NCI-H460 (cell line): ENCODE measurements at regions not wholly inside any gene's neighbourhood (a gene's known extent, or its start where the extent isn't known, plus 50 kb on each side); places are given as distances from the start of the nearest gene placed in this dataset.

ENCODE experiments used
- DNase-seq: peaks from one replicate; pipeline ENCODE4 v3.0.0-alpha.2; 2016; ENCODE audit warnings: low read depth; ENCODE audit errors: extremely low read depth

DNA sequence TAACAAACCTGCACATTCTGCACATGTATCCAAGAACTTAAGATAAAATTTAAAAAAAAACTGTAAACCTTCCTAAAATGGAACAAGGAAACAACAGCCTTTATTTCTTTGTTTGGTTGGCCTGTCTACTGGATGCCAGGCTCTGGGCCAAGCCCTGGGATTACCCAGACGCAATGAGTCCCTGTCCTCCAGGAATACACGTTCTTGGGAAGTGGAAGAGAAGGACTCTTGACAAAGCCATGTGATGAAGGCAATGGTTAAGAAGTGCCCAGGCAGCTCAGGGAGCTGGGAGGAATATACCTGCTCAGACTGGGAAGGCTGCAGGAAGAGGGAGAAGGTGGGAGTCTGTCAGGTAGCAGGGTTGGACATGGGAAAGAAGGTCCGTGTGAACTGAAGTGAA, 115.4 kb downstream of the AXIN2 start:
- DNase-seq, result no peak

DNA sequence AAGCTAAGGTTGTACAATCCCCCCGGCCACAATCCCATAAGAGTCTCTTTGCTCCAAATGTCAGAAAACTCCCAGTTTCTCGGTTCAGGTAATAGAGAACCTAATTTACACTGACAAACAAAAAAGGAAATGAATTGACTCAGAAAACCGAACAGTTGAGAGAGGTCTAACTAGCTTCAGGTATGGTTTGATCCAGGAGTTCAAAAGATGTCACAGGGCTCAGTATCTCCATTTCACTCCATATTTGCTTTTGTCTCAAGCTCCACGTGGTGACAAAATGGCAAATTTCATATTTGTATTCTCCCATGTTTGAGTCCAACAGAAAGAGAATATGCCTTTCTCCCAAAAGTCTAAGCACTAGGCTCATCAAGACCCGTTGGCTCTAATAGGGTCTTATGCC, 117.4 kb downstream of the AXIN2 start:
- DNase-seq, result no peak

GRCh38 chr17:65442691-65443090, 118.8 kb downstream of the AXIN2 start:
- DNase-seq, result no peak

DNA sequence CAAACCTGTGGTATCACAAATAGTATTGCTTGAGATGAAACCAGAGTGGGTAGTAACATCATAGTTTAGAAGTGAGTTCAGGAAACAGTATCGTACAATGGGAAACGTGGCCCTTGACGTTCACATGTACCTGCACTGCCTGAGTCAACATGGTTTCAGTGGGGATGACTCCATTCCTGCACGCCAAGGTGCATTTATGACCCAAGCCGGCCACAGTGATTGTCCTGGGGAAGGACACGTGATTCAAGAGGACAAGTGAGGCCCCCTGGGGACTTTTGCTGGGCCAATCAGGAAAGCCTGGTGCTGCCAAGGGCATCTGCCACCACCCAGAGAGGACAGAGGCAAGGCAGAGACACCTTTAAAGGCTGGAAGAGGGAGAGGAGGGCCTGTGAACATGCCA, 119.2 kb downstream of the AXIN2 start:
- no peak for DNase-seq

DNA sequence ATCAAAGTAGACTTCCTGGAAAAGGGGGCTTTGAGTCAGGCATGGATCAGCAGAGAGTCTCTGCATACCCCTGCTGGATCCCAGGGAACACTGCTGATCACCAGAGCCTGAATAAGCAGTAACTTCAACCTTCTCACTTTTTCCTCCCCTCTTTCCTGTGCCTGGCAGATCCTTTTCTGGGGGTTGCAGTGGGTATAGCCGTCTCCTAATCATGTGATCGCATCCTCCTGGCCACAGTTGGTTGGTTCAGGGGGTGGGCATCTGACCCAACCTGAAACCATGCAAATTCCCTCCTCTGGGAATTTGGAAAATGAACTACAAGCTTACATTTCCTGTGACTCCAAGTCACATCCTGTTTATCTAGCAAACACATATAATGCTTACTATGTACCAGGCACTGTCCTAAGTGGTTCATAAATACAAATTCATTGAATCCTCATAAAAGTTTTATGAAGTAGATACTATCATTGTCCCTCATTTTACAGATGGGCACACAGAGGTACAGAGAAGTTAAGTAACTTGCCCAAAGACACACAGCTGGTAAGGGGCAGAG, 120.3 kb downstream of the AXIN2 start:
- no peak for DNase-seq

- no peak for DNase-seq
Observed at GRCh38 chr17:65438708-65439294, 122.6 kb downstream of the AXIN2 start.

GRCh38 chr17:65438173-65438572, 123.3 kb downstream of the AXIN2 start:
- no peak for DNase-seq

GRCh38 chr17:65436871-65437270, 124.6 kb downstream of the AXIN2 start:
- DNase-seq, result no peak

DNA sequence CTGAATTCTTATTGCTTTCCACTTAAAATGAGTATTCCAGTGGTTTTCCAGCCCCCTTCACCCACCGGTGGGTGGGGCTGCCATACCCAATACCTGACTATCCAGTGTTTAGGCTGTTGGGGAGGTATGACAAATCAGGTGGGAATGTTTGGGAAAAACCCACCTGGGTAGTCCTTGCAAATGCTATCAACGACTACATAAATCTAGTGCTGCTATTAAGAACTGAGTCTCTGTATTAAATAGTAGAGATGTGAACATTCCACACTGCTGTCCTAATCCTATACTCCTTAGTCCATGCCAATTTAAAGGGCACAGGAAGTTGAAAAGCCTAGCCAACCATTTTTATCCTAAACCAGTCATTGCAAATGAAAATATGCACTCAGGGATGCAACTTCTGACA, 126.6 kb downstream of the AXIN2 start:
- DNase-seq, result no peak

DNA sequence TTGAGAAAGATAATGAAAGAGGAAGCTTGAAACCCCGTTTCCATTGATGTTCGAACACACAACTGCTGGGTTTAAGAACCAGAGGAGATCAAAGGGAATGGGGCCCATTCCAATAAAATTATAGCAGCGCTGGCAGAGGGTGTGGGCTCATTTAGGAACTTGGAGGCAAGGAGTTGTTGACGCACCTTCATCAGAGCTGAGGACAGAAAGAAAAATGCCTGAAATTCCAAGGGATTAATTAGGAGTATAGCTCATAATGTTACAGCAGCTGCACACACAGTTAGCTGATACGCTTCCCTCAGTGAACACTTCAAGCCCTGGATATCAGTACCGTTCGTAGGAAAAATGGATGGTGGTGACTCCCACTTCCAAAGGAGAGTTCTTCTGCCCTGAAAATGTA, 127.2 kb downstream of the AXIN2 start:
- DNase-seq, result no peak

DNA sequence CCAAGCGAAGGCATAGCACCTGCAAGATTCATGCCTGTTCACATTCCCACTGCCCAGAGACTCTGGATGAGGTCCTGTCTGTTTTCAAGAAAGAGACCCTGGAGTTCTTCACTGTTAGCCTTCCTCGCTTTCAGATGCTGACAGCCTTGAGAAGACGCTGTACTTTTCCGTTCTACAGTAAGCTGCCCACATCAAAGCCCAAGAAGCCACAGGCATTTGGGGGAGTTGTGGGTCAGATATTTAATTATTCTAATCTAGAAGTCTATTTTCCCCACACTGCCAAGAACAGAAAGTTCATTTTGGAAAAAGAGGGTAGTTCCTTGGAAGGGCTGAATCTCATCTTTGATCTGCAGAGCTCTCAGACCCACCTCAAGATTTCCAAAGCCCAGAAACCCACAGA, 127.9 kb downstream of the AXIN2 start:
- DNase-seq, result no peak

GRCh38 chr17:65433157-65433556, 128.3 kb downstream of the AXIN2 start:
- DNase-seq, result no peak

GRCh38 chr17:65431116-65431515, 130.3 kb downstream of the AXIN2 start:
- DNase-seq, result no peak

DNA sequence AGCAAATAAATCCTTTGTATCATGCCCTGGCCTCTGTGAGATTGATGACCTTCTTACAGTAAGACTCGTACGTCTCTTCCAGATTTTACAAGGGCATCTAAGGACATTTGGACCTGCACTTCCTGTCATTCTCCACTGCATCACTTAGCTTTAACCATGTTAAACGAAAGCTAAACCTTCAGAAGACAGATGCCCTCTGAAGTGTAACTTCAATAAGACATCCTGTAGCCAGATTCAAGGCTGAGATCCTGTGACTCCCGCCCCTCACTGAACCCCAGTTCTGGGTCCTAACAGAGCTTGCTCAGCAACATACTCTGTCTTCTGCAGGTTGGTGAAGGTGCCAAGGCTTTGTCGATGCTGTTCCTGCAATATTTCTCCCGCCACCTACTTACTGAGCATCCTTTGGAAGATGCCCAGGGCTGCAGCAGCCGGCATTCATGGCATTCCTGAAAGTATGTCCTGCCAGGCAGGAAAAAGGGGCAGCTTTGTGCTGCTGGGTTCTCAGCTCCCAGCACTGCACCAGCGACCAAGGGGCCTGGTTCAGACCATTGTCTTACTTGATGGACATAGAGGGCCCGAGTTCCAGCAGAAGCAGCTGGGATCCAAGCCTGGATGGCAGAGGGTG, 131.1 kb downstream of the AXIN2 start:
- DNase-seq, result no peak

- no peak for DNase-seq
Observed at GRCh38 chr17:65423346-65424140, 137.9 kb downstream of the AXIN2 start.

DNA sequence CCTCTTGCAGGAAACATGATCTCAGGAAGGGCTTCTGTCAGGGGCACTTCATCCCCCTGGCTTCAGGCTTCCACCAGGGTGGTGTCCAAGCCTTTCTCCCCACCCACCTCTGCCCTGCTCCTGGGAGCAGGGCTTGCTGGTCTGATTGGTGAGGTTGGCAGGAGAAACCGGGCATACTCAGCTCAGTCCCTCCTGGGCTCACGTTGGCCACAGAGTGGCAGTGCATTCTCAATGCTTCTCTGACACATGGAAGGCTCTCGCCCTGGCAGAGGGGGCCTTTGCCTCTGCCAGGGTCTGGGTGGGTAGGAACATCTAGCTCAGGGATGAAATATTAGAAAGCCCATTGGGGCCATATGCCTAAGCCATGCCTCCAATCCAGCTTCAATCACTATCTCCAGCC, 142.8 kb downstream of the AXIN2 start:
- DNase-seq, result no peak

- DNase-seq, result no peak
Observed at GRCh38 chr17:65417406-65418221, 143.8 kb downstream of the AXIN2 start.

DNA sequence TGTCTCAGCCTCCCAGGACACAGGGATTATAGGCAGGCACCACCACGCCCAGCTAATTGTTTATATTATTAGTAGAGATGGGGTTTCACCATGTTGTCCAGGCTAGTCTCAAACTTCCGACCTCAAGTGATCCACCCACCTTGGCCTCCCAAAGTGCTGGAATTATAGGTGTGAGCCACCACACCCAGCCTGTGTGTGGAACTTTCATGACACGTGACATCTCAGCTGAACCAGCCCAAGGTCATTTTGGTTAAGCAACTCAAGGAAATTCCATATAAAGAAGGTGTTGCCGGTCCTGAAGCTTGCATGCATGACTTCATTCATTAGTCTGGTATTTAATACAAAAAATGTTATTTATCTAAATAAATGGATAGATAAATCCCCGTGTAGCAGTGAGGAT, 145.5 kb downstream of the AXIN2 start:
- DNase-seq, result no peak

- no peak for DNase-seq
Observed at GRCh38 chr17:65413390-65413789, 148.1 kb downstream of the AXIN2 start.

DNA sequence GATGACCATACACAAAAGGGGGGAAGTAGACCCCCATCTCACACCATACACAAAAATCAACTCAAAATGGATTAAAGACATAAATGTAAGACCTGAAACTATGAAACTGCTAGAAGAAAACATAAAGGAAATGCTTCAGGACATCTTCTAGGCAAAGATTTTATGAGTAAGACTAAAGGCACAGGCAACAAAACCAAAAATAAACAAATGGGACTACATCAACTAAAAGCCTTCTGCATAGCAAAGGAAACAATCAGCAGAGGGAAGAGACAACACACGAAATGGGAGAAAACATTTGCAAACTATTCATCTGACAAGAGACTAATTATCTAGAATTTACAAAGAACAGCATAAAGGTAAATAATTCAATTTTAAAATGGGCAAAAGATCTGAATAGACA, 152.1 kb downstream of the AXIN2 start:
- DNase-seq, result no peak

- no peak for DNase-seq
Observed at GRCh38 chr17:65408050-65408449, 153.4 kb downstream of the AXIN2 start.
